Suppressor macrophage treated with lipopolysaccharide for 1 hour (primary cell): ENCODE measurements at regions not wholly inside any gene's neighbourhood (a gene's known extent, or its start where the extent isn't known, plus 50 kb on each side); places are given as distances from the start of the nearest gene placed in this dataset.

Source experiments
- DNase-seq, 3 donors: peaks; one replicate each; pipeline ENCODE4 v3.0.0-alpha.2; 2020 to 2022

- no peak for DNase-seq
These were observed 119.4 kb upstream of the ERCC6L2 start for GRCh38 chr9:95756101-95756500.

GRCh38 chr9:95755421-95755730 is 120.1 kb upstream of the ERCC6L2 start:
- DNase-seq = no peak

- DNase-seq = no peak
These were observed 120.7 kb upstream of the ERCC6L2 start for GRCh38 chr9:95754533-95755420.

- DNase-seq = no peak
These were observed 121.6 kb upstream of the ERCC6L2 start for GRCh38 chr9:95753762-95754465.

DNA sequence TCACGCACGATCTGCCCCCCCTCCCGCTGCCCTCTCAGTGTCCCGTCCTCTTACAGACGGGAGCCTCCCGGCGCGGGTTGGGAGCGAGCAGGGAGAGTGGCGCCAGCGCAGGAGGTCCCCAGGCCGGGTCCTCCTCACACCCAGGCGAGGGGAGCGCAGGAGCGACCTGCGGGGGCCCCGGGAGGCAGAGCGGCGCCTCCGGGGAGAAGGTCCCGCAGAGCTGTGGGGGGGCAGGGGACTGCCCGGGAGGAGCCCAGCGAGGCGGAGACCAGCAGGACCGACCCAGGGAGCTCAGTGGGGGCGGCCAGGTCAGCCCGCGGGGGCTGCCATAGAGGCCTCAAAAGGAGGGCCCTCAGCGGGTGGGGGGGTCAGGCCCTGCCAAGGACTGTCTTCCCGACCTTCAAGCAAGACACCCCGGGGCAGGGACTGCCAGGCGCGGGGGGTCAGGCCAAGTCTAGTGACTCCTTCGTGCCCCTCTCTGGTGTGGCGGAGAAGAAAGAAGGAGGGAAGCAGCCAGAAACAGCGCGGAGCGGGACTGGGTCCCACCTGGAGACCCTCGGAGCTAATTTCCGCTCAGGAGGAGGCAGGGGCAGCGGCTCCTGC is 123.3 kb upstream of the ERCC6L2 start:
- no peak for DNase-seq

DNA sequence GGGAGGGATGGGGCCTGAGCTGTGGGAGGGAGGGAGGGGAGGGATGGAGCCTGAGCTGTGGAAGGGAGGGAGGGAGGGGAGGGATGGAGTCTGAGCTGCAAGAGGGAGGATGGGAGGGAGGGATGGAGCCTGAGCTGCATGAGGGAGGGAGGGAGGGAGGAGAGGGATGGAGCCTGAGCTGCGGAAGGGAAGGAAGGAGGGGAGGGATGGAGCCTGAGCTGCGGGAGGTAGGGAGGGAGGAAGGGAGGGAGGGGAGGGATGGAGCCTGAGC is 124.0 kb upstream of the ERCC6L2 start:
- no peak for DNase-seq

DNA sequence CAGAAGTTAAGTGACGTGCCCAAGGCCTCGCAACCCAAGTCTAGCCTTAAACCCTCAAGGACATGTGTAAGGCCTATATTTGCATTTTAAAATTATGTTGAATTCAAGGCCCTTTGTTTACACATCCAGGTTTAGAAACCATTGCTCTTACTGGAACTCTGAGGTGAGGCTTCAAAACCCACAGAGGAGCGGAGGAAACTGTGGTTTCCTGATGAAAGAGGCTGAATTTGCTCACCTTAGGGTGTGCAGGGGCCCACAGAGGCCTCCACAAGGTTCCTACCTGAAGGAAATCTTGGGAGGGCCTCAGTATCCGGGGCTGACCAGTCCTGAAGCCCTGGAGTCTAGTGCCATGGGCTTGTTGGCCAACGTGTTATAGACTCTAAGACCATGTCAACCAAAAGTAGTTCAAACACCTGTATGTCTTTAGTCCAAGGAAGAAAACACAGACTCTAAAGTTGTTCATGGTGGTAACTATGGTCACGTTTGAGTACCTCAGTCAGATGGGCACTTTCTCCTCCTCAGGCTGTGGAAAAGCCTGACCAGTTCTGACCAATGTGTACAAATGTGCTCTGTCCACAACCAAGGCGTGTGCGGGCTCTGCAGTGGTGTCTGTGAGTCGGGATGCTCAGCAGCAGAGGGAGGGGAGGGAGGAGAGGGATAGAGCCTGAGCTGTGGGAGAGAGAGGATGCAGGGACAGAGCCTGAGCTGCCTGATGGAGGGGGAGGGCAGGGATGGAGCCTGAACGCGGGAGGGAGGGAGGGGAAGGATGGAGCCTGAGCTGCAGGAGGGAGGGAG is 124.6 kb upstream of the ERCC6L2 start:
- no peak for DNase-seq

DNA sequence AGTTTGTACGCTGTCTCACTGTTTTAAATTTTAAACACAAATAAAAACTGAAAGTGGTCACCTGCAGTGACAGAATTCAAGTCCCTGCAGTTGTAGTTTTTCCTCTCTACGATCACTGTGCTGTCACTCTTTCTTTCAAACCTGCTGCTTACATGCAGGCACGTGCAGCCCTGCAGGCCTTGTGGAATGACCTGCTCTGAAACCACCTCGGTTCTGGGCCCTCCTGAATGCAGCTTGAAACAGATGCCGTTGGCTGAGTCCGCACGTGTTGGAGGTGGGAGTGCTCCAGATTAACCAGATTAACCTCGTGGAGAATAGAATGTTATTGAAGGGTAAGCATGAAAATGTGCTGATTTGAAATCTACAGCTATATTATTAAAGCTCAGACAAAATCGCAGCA is 126.0 kb upstream of the ERCC6L2 start:
- DNase-seq = no peak

GRCh38 chr9:95746408-95747180 is 128.9 kb upstream of the ERCC6L2 start:
- no peak for DNase-seq

DNA sequence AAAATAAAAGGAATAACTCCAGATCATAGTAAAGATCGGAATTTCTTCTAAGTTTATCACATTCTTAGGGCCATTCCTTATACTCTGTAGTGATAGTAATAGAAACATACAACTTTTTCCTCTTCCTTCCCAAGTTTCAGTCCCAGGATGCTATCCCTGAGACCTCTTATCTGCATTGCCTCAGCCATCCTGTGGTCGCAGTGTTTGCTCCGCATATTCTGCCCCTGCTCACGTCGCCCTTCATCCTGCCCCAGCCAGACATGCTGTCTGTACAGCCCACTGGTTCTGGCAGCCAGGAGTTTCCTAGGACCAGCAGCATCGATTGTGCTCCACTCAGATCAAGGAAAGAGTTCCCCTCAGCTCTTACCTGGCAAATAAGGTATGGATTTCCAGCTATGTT is 132.7 kb upstream of the ERCC6L2 start:
- no peak for DNase-seq

- no peak for DNase-seq
These were observed 133.9 kb upstream of the ERCC6L2 start for GRCh38 chr9:95741631-95742030.

DNA sequence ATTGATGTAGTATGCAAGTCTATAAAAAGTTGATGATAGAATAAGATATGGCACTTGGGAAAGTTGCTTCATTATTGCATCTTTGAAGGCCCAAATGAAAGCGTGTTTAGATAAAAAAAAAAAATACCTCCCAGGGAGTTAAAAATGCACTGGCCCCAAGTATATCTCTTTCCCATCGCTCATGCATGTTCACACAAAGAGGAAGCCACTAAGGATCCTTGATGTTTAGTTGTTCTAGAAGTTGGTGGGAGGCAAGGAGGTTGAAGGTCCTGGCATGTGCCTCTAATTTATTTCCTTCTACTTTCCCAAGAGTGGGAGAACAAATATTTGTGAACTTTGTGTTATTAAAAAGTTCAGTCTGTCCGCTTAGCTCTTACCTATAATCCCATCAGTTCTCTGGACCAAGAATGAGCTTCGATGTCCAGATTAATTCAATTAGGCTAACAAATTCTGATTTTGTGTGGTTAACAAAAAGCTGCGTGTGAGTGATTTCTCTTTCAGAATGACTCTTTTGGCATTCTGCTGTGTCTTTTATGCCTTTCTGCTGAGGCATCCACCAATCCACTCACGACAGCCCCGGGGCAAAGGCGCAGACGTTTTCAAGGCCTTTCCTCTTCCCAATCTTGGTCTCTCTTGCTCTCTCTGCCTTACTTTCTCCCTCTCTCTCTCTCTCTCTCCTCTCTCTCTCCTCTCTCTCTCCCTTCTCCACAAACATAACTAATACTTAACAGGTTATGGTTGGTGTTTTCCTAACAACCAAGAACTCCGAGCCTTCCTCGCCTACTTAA is 135.1 kb upstream of the ERCC6L2 start:
- no peak for DNase-seq

GRCh38 chr9:95738438-95738837 is 137.1 kb upstream of the ERCC6L2 start:
- no peak for DNase-seq

GRCh38 chr9:95736891-95737522 is 138.5 kb upstream of the ERCC6L2 start:
- no peak for DNase-seq

DNA sequence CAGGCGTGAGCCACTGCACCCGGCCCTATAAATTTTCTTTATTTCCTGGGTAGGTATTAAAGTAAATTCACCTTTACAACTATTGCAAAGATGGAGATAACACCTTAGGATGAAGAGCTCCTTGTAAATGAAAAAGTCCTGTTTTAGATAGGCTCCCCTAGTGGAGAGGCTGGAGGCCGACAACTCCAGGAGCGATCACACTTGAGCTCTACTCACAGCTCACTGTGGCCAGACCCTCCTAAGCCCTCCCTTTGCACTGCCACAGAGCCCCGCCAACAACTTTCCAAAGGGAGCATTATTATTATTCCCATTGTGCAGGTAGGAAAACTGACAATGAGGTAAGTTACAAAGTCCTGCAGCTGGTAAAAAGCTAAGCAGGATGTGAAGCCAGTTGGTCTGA is 139.1 kb upstream of the ERCC6L2 start:
- no peak for DNase-seq

DNA sequence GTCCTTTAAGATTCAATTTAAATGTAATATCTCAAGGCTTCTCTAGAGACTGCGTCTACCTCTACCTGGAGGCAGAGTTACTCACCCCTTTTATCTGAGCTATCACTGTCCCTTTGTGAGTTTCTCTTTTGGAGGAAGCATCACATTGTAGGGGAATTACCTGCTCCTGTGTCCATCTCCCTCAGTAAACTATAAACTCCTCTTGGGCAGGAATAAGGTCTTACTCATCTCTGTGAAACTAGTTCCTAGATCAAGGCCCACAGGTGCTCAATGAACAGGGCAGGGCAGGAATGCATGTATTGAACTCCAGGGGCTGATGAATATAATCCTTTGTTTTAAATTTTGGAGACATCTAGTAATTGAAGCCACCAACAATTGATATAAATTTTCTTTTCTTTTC is 139.8 kb upstream of the ERCC6L2 start:
- DNase-seq = no peak

- no peak for DNase-seq
These were observed 141.5 kb upstream of the ERCC6L2 start for GRCh38 chr9:95733741-95734666.

DNA sequence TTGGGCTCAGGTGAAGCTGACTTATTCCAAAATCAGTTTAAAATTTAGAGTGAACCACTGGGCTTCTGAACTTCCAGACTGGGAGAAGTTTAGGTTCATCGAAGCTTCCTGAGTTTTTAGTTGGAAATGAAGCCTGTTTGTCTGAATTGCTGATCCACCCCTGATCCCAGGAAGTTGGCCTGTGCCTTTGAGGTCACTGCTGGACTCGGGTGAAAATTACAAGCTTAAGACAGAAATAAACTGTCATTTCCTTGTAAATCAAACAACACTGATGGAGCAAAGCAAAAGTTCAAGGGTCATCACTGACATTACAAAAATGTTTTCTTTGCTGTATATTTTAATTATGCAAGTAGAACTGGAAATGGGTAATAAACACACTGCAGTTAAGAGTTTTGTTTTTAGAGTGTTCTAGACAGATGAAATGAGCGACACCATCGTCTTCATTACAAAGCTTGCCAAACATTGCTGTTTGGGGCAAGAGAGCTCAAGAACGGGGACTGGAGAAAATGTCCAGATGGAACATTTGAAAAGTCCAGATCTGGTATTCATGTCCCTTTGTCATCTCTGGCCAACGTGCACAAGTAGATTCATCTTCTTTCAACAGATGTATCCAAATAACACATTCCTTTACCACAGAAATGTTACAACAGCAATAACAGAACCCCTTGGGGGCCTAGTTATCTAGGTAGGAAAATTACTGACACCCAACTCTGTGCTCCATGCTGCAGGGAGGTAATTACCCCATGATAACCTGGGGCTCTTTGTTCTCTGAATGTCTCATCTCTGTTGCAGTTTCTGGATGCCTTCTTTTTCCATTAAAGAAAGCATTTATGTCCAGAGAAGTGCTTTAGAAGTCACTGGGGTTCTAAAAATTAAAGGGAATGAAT is 142.4 kb upstream of the ERCC6L2 start:
- DNase-seq = no peak

DNA sequence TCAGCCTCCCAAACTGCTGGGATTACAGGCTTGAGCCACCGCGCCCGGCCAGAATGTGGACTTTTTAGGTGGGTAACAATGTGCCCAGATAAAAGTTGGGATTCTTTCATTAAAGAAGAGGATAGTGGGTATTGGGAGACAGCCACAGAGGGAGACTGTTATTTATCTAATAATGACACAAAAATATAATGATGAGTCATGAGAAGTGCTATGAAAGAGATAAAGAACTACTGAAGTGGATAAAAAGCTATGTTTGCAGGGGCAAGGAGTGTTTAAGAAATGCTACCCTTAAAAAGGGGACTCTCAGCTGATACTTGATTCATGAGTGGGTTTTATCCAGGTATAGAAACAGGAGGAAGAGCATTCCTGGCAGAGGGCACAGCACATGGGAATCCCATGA is 143.6 kb upstream of the ERCC6L2 start:
- DNase-seq = no peak
